GM21528 (cell line): ENCODE measurements at regions not wholly inside any gene's neighbourhood (a gene's known extent, or its start where the extent isn't known, plus 50 kb on each side); places are given as distances from the start of the nearest gene placed in this dataset.

ENCODE experiments used
- ATAC-seq: cut with Tn5 transposase; IDR thresholded peaks from one replicate; pipeline ENCODE4 v1.9.1; 2021; ENCODE audit warnings: mild to moderate bottlenecking, moderate library complexity; ENCODE audit not compliant: unreplicated experiment, low FRiP score

- ATAC-seq = no peak
Observed at GRCh38 chr13:106681997-106682396, 114.1 kb upstream of the ARGLU1 start.

DNA sequence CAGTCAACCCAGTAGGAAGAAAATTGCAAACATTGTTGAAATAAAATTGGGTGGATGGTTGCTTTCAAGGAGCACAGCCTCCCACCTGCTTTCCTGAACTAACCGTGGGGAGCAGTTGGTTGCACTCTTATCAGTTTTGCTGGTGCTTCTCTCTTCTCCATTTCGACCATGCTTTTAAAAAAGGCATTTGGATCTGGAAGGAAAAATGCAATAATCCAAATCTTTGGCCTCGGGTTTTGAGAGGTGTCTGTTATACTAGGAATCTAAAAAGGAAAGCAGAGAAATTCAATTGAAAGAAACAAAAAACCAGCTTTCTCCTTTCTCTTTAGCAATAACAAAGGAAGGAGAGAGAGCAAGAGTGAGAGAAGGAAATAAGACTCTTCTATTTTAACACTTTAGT lies 113.6 kb upstream of the ARGLU1 start:
- no peak for ATAC-seq

GRCh38 chr13:106680796-106681472 lies 113.0 kb upstream of the ARGLU1 start:
- ATAC-seq = no peak

- no peak for ATAC-seq
Observed at GRCh38 chr13:106678646-106679418, 110.9 kb upstream of the ARGLU1 start.

DNA sequence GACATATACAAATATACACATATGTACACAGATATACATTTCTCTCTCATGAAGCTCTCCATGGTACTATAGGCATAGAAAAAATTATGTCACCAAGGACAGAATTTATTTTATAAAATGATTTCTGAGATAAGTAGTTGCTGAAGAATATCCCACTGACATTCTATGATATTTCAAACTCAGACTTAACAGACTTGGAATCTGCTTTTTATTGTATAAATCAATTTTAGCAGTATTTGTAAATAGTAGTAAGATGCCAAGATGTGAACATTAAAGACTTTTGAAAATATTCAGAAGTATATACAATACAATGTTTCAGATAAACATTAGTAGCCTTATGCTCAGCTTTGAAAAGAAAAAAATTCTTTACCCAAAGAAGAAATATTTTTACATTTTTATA lies 107.4 kb upstream of the ARGLU1 start:
- no peak for ATAC-seq

- no peak for ATAC-seq
Observed at GRCh38 chr13:106660746-106661625, 93.0 kb upstream of the ARGLU1 start.

DNA sequence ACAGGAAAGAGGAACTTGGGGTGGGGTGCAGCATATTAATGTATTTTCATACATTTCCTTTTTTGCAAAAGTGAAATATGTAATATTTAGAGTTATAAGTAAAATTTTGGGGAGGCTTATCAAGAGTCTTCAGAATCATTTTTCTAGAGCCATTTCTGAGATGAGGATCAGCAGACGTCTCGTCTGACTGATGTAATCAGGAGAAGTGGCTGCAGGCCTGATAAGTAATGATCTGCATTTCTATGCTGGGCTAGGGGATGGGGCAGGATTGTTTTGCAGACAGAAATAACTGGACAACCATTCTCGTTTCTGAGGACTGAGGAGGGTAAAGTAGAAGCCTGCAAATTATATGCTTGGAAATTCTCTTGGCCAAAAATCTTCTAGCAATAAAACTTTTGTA lies 89.2 kb upstream of the ARGLU1 start:
- ATAC-seq = no peak

DNA sequence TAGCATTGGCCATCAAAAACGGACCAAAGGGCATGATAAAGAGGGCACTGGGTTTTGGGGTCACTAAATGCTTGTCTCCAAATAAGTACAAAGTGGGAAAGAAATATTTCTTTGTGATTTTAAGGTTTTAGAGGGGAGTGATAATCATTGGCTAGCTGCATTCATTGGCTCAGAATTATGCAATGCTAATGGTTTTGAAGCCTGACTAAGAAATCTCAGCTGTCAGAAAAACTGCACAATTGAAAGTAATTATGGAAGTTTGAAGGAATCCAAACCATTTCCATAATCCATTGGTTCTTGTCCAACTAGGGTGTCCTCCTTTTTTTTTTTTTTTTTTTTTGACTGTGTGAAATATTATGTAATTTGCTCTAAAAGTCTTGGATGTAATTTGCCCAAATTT lies 88.2 kb upstream of the ARGLU1 start:
- ATAC-seq = no peak

GRCh38 chr13:106651442-106651841 lies 83.5 kb upstream of the ARGLU1 start:
- ATAC-seq = no peak

DNA sequence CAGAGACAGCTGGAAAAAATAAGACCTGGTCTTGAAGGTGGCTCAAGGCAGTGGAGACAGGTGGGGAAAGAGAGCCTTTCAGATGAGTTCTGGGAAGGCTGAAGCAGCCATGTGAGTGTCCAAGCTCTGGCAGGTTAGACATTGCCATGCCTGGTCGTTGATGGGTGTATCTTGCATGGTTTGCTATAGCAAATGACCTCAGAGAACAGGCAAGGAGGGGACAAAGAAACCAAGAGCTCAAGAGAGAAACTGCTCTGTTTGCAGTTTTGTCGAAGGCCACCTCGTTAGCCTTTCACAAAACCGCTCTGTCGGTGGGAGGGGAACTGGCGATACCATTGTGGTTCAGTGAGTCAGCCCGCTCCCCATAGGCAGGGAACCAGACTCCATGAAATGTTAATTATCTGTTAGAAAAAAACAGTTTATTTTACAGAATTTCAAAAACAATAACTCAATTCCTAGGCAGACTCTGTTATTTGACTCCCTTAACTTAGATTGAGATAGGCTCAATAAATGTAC lies 82.8 kb upstream of the ARGLU1 start:
- ATAC-seq = no peak

DNA sequence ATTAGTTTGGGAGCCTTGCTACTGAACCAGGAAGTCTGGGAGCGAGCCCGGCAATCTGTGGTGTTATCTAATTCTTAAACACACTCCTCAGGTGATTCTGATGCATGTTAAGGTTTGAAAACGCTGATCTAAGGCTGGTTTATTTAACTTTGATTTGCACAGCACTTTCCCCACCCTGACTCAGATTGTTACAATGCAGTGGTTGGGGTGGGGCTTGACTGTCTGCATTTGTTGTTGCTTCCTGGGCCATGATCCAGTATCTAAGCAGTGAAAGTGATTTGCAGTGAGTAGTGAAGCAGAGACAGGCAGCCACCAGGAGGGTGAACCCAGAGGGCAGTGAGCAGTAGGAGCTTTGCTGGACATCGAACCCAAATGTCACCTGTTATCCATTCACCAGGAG lies 81.6 kb upstream of the ARGLU1 start:
- ATAC-seq = no peak

DNA sequence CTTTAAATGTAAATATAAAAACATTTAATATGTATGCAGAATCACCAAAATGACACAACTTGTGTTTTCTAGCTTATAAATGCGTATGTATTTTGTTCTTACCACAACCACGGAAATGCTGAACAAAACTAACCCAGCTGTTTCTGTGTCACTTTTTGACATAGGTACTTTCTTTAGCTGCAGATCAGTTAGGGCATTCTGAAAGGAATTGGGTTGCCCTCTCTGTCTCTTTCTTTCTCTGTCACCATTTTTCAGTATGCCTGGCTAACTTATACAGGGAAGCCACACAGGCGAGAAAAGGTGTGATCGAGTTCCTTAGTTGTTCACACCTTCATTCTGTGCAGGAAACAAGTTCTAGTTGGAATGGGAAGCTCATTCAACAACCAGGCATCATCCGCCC lies 72.6 kb upstream of the ARGLU1 start:
- ATAC-seq = no peak

DNA sequence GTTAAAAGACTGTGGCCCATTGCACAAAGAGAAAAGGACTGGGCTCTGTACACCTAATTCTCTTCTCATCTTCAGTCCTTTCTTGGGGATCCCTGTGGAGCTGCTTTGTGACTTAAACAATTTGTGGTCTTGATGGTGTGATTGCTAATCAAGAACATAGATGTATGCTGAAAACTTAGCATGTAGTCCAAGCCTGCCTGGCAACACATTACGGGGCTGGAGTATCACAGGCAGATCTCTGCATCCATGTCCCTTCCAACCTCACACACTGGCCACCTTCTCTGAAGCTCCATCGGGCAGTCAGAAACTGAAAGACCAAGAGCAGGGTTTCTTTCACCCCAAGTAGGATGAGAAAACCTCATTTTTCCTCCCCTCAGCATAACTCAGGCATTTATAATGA lies 69.6 kb upstream of the ARGLU1 start:
- ATAC-seq = no peak

GRCh38 chr13:106636492-106636891 lies 68.6 kb upstream of the ARGLU1 start:
- ATAC-seq = no peak

DNA sequence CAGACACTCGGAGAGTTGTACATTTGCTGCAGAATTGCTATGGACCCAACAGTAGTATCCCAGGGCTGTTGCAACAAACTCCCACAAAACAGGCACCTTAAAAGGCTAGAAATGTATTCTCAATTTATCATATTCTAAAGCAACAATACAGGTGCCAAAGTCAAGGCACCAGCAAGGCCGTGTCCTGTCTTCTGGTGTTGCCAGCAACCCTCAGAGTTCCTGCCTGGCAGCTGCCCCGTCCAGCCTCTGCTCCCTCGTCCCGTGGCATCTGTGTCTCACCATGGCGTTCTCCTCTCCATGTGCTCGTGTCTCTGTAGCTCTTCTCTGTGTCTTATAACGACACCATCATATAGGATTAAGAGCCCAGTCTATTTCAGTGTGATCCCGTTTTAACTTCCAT lies 67.7 kb upstream of the ARGLU1 start:
- no peak for ATAC-seq

GRCh38 chr13:106633321-106633720 lies 65.4 kb upstream of the ARGLU1 start:
- ATAC-seq = no peak

DNA sequence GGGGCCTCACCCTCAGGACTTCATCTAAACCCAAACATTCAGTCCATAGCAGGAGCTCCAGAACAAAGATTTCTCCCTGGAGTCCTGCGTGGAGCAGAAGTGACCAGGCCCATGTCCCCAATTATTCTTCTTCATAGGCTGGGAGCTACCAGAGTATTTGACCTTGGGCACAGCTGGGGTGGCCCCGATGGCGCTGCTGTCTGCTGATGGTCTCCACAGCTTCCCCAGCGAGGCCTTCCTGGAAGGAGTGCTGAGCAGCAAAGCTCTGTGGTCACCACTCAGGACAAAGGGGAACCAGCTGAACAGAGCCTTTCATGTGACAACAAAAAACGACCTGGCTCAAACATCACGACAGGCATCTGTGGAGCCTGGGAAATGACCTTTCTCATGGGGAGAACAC lies 62.7 kb upstream of the ARGLU1 start:
- no peak for ATAC-seq

GRCh38 chr13:106630162-106630561 lies 62.2 kb upstream of the ARGLU1 start:
- no peak for ATAC-seq

GRCh38 chr13:106628936-106629659 lies 61.2 kb upstream of the ARGLU1 start:
- no peak for ATAC-seq

GRCh38 chr13:106626473-106626872 lies 58.5 kb upstream of the ARGLU1 start:
- no peak for ATAC-seq
